ENCODE measurements at regions not wholly inside any gene's neighbourhood (a gene's known extent, or its start where the extent isn't known, plus 50 kb on each side); places are given as distances from the start of the nearest gene placed in this dataset.

- no TSS peak for BruUV-seq (replicated peaks)
- POLR2A ChIA-PET (ENCODE audit: low non-redundant PET): no interaction called here
Observed at GRCh38 chr4:72860766-72861165, 208.8 kb downstream of the COX18 start.

GRCh38 chr4:72858328-72858727 is 211.2 kb downstream of the COX18 start:
- ChIA-PET CTCF (no interaction called here), POLR2A (ENCODE audit: low non-redundant PET) (no interaction called here)
- no peak for DNase-seq (ENCODE audit: low spot score)
- BruUV-seq (replicated peaks): no TSS peak
- intact Hi-C loops (cut with micrococcal nuclease; ENCODE audit: unreplicated experiment): no loop called here
- H3K4me3 ChIP-seq (ENCODE audit: low read depth, low read length, poor library complexity, severe bottlenecking): no peak overlapping the region
- H3K36me3 ChIP-seq (ENCODE audit: insufficient read depth, low read length, poor library complexity, severe bottlenecking): no peaks in the 10 kb centered on the region
- H3K9me3 ChIP-seq (ENCODE audit: low read depth, low read length, poor library complexity, severe bottlenecking): no peaks in the 10 kb centered on the region
- TF ChIP-seq CTCF (conservative IDR thresholded peaks at IDR 0.05; ENCODE audit: low read depth, low read length): no peak
- TF ChIP-seq EZH2 (IDR thresholded peaks at IDR 0.05; ENCODE audit: borderline replicate concordance, low read depth, low read length, poor library complexity, severe bottlenecking): no peak
- H3K27me3 ChIP-seq (replicated peaks; ENCODE audit: insufficient read depth, low read depth, low read length, poor library complexity): no peaks in the 10 kb centered on the region
- H3K4me1 ChIP-seq (ENCODE audit: insufficient read depth, low read length, poor library complexity, severe bottlenecking): no peaks in the 10 kb centered on the region
- H3K27ac ChIP-seq (ENCODE audit: low read depth, low read length, poor library complexity, severe bottlenecking): no peak overlapping the region

More at GRCh38 chr4:72860766-72861165, 208.8 kb downstream of the COX18 start:
- TF ChIP-seq CTCF (conservative IDR thresholded peaks at IDR 0.05; ENCODE audit: low read depth, low read length) (no peak), EZH2 (IDR thresholded peaks at IDR 0.05; ENCODE audit: borderline replicate concordance, low read depth, low read length, poor library complexity, severe bottlenecking) (no peak)
- Histone ChIP-seq H3K4me1 (ENCODE audit: insufficient read depth, low read length, poor library complexity, severe bottlenecking) (no peaks in the 10 kb centered on the region), H3K27me3 (replicated peaks; ENCODE audit: insufficient read depth, low read depth, low read length, poor library complexity) (no peaks in the 10 kb centered on the region), H3K9me3 (ENCODE audit: low read depth, low read length, poor library complexity, severe bottlenecking) (no peaks in the 10 kb centered on the region), H3K27ac (ENCODE audit: low read depth, low read length, poor library complexity, severe bottlenecking) (no peak overlapping the region), H3K36me3 (ENCODE audit: insufficient read depth, low read length, poor library complexity, severe bottlenecking) (no peaks in the 10 kb centered on the region), H3K4me3 (ENCODE audit: low read depth, low read length, poor library complexity, severe bottlenecking) (no peak overlapping the region)
- CTCF ChIA-PET: no interaction called here
- intact Hi-C loops (cut with micrococcal nuclease; ENCODE audit: unreplicated experiment): no loop called here
- DNase-seq (ENCODE audit: low spot score): no peak

GRCh38 chr4:72857787-72858186 is 211.7 kb downstream of the COX18 start:
- DNase-seq (ENCODE audit: low spot score): no peak
- ChIA-PET POLR2A (ENCODE audit: low non-redundant PET) (no interaction called here), CTCF (no interaction called here)
- intact Hi-C loops (cut with micrococcal nuclease; ENCODE audit: unreplicated experiment): no loop called here
- H3K9me3 ChIP-seq (ENCODE audit: low read depth, low read length, poor library complexity, severe bottlenecking): no peaks in the 10 kb centered on the region
- H3K27me3 ChIP-seq (replicated peaks; ENCODE audit: insufficient read depth, low read depth, low read length, poor library complexity): no peaks in the 10 kb centered on the region
- H3K27ac ChIP-seq (ENCODE audit: low read depth, low read length, poor library complexity, severe bottlenecking): no peak overlapping the region
- TF ChIP-seq CTCF (conservative IDR thresholded peaks at IDR 0.05; ENCODE audit: low read depth, low read length): no peak
- H3K36me3 ChIP-seq (ENCODE audit: insufficient read depth, low read length, poor library complexity, severe bottlenecking): no peaks in the 10 kb centered on the region
- no TSS peak for BruUV-seq (replicated peaks)
- H3K4me1 ChIP-seq (ENCODE audit: insufficient read depth, low read length, poor library complexity, severe bottlenecking): no peaks in the 10 kb centered on the region
- H3K4me3 ChIP-seq (ENCODE audit: low read depth, low read length, poor library complexity, severe bottlenecking): no peak overlapping the region
